ENCODE measurements at regions not wholly inside any gene's neighbourhood (a gene's known extent, or its start where the extent isn't known, plus 50 kb on each side); places are given as distances from the start of the nearest gene placed in this dataset.
"Not testable (repeated sequence)": the region's sequence is repeated elsewhere in the genome, so short reads cannot be mapped to it uniquely, and the experiment has no call there.

GRCh38 chr18:64747803-64748202 lies 598.9 kb upstream of the LINC00305 start:
- no peak overlapping the region for H3K27ac Mint-ChIP-seq
- H3K9me3 ChIP-seq (ENCODE audit: control insufficient read depth in 2 of 2, low read length in 2 of 2) = peaks cover 0 to 3% of the 10 kb centered on the region in 2 experiments
- peaks cover 4 to 13% (median 7%) of the 10 kb centered on the region in 7 donors for H3K9me3 Mint-ChIP-seq
- no peak overlapping the region for H3K27ac ChIP-seq (ENCODE audit: insufficient read depth, low read length, poor library complexity, severe bottlenecking)
- H3K36me3 ChIP-seq (ENCODE audit: control insufficient read depth, insufficient read depth, low read length) = no peaks in the 10 kb centered on the region
- H3K4me1 Mint-ChIP-seq = no peaks in the 10 kb centered on the region
- H3K36me3 Mint-ChIP-seq = no peaks in the 10 kb centered on the region
- DNase-seq (no peak), ATAC-seq (ENCODE audit: low read depth in 2 of 2) (no peak)
- H3K4me3 ChIP-seq (ENCODE audit: low read depth, low read length) = no peak overlapping the region
- no peaks in the 10 kb centered on the region for H3K27me3 ChIP-seq (ENCODE audit: control insufficient read depth, insufficient read depth, low read length)
- H3K4me3 Mint-ChIP-seq = no peak overlapping the region
- no peaks in the 10 kb centered on the region for H3K27me3 Mint-ChIP-seq
- H3K4me1 ChIP-seq (ENCODE audit: control insufficient read depth, insufficient read depth, low read length, poor library complexity, severe bottlenecking) = no peaks in the 10 kb centered on the region

GRCh38 chr18:64742898-64743297 lies 594.0 kb upstream of the LINC00305 start:
- no peak overlapping the region for H3K27ac Mint-ChIP-seq
- H3K36me3 ChIP-seq (ENCODE audit: control insufficient read depth, insufficient read depth, low read length) = no peaks in the 10 kb centered on the region
- H3K4me3 ChIP-seq (ENCODE audit: low read depth, low read length) = no peak overlapping the region
- DNase-seq = no peak
- H3K9me3 Mint-ChIP-seq = peaks cover 0 to 5% (median 0%) of the 10 kb centered on the region in 7 donors
- no peaks in the 10 kb centered on the region for H3K27me3 Mint-ChIP-seq
- H3K36me3 Mint-ChIP-seq = no peaks in the 10 kb centered on the region
- no peaks in the 10 kb centered on the region for H3K4me1 Mint-ChIP-seq
- H3K4me3 Mint-ChIP-seq = no peak overlapping the region
- H3K4me1 ChIP-seq (ENCODE audit: control insufficient read depth, insufficient read depth, low read length, poor library complexity, severe bottlenecking) = no peaks in the 10 kb centered on the region
- no peaks in the 10 kb centered on the region for H3K27me3 ChIP-seq (ENCODE audit: control insufficient read depth, insufficient read depth, low read length)
- no peak overlapping the region for H3K27ac ChIP-seq (ENCODE audit: insufficient read depth, low read length, poor library complexity, severe bottlenecking)
- H3K9me3 ChIP-seq (ENCODE audit: control insufficient read depth in 2 of 2, low read length in 2 of 2) = peaks cover 0 to 3% of the 10 kb centered on the region in 2 experiments
- ATAC-seq (ENCODE audit: low read depth in 2 of 2) = no peak

- H3K27ac Mint-ChIP-seq = no peak overlapping the region
- Histone ChIP-seq H3K9me3 (ENCODE audit: control insufficient read depth in 2 of 2, low read length in 2 of 2) (peaks cover 0 to 8% of the 10 kb centered on the region in 2 experiments), H3K27ac (ENCODE audit: insufficient read depth, low read length, poor library complexity, severe bottlenecking) (no peak overlapping the region), H3K4me3 (ENCODE audit: low read depth, low read length) (no peak overlapping the region), H3K27me3 (ENCODE audit: control insufficient read depth, insufficient read depth, low read length) (no peaks in the 10 kb centered on the region), H3K4me1 (ENCODE audit: control insufficient read depth, insufficient read depth, low read length, poor library complexity, severe bottlenecking) (no peaks in the 10 kb centered on the region), H3K36me3 (ENCODE audit: control insufficient read depth, insufficient read depth, low read length) (no peaks in the 10 kb centered on the region)
- no peak for ATAC-seq (ENCODE audit: low read depth in 2 of 2)
- no peaks in the 10 kb centered on the region for H3K36me3 Mint-ChIP-seq
- H3K27me3 Mint-ChIP-seq = no peaks in the 10 kb centered on the region
- peaks cover 0 to 19% (median 0%) of the 10 kb centered on the region in 7 donors for H3K9me3 Mint-ChIP-seq
- DNase-seq = no peak
- no peak overlapping the region for H3K4me3 Mint-ChIP-seq
- H3K4me1 Mint-ChIP-seq = no peaks in the 10 kb centered on the region
Measured at GRCh38 chr18:64734063-64734462, 585.2 kb upstream of the LINC00305 start.

- not testable (repeated sequence) for H3K27ac ChIP-seq (ENCODE audit: insufficient read depth, low read length, poor library complexity, severe bottlenecking); H3K27me3 ChIP-seq (ENCODE audit: control insufficient read depth, insufficient read depth, low read length); H3K4me3 ChIP-seq (ENCODE audit: low read depth, low read length); H3K4me3 Mint-ChIP-seq; H3K27me3 Mint-ChIP-seq; H3K36me3 Mint-ChIP-seq; H3K9me3 ChIP-seq (ENCODE audit: control insufficient read depth in 2 of 2, low read length in 2 of 2); H3K4me1 Mint-ChIP-seq; DNase-seq; H3K4me1 ChIP-seq (ENCODE audit: control insufficient read depth, insufficient read depth, low read length, poor library complexity, severe bottlenecking); ATAC-seq (ENCODE audit: low read depth in 2 of 2); H3K36me3 ChIP-seq (ENCODE audit: control insufficient read depth, insufficient read depth, low read length); H3K27ac Mint-ChIP-seq
- peaks cover 0 to 20% (median 3%) of the 10 kb centered on the region in 7 donors for H3K9me3 Mint-ChIP-seq
Measured at GRCh38 chr18:64725657-64726056, 576.8 kb upstream of the LINC00305 start.

GRCh38 chr18:64720781-64721464 lies 572.0 kb upstream of the LINC00305 start:
- Mint-ChIP-seq H3K9me3 (peaks cover 0 to 14% (median 0%) of the 10 kb centered on the region in 7 donors), H3K27me3 (no peaks in the 10 kb centered on the region), H3K4me1 (no peaks in the 10 kb centered on the region), H3K4me3 (no peak overlapping the region), H3K36me3 (no peaks in the 10 kb centered on the region), H3K27ac (no peak overlapping the region)
- Histone ChIP-seq H3K27ac (ENCODE audit: insufficient read depth, low read length, poor library complexity, severe bottlenecking) (no peak overlapping the region), H3K9me3 (ENCODE audit: control insufficient read depth in 2 of 2, low read length in 2 of 2) (no peaks in the 10 kb centered on the region), H3K4me1 (ENCODE audit: control insufficient read depth, insufficient read depth, low read length, poor library complexity, severe bottlenecking) (no peaks in the 10 kb centered on the region), H3K36me3 (ENCODE audit: control insufficient read depth, insufficient read depth, low read length) (no peaks in the 10 kb centered on the region), H3K27me3 (ENCODE audit: control insufficient read depth, insufficient read depth, low read length) (no peaks in the 10 kb centered on the region), H3K4me3 (ENCODE audit: low read depth, low read length) (no peak overlapping the region)
- no peak for DNase-seq
- ATAC-seq (ENCODE audit: low read depth in 2 of 2) = no peak

GRCh38 chr18:64718808-64719207 lies 569.9 kb upstream of the LINC00305 start:
- Histone ChIP-seq H3K27me3 (ENCODE audit: control insufficient read depth, insufficient read depth, low read length) (no peaks in the 10 kb centered on the region), H3K27ac (ENCODE audit: insufficient read depth, low read length, poor library complexity, severe bottlenecking) (no peak overlapping the region), H3K4me1 (ENCODE audit: control insufficient read depth, insufficient read depth, low read length, poor library complexity, severe bottlenecking) (no peaks in the 10 kb centered on the region), H3K4me3 (ENCODE audit: low read depth, low read length) (no peak overlapping the region), H3K9me3 (ENCODE audit: control insufficient read depth in 2 of 2, low read length in 2 of 2) (no peaks in the 10 kb centered on the region), H3K36me3 (ENCODE audit: control insufficient read depth, insufficient read depth, low read length) (no peaks in the 10 kb centered on the region)
- H3K27me3 Mint-ChIP-seq = no peaks in the 10 kb centered on the region
- H3K36me3 Mint-ChIP-seq = no peaks in the 10 kb centered on the region
- H3K9me3 Mint-ChIP-seq = peaks cover 0 to 10% (median under 1%) of the 10 kb centered on the region in 7 donors
- H3K27ac Mint-ChIP-seq = no peak overlapping the region
- H3K4me1 Mint-ChIP-seq = no peaks in the 10 kb centered on the region
- no peak for ATAC-seq (ENCODE audit: low read depth in 2 of 2)
- no peak overlapping the region for H3K4me3 Mint-ChIP-seq
- no peak for DNase-seq

GRCh38 chr18:64717026-64717425 lies 568.1 kb upstream of the LINC00305 start:
- Histone ChIP-seq H3K27me3 (ENCODE audit: control insufficient read depth, insufficient read depth, low read length) (no peaks in the 10 kb centered on the region), H3K4me1 (ENCODE audit: control insufficient read depth, insufficient read depth, low read length, poor library complexity, severe bottlenecking) (no peaks in the 10 kb centered on the region), H3K4me3 (ENCODE audit: low read depth, low read length) (no peak overlapping the region), H3K27ac (ENCODE audit: insufficient read depth, low read length, poor library complexity, severe bottlenecking) (no peak overlapping the region), H3K36me3 (ENCODE audit: control insufficient read depth, insufficient read depth, low read length) (no peaks in the 10 kb centered on the region), H3K9me3 (ENCODE audit: control insufficient read depth in 2 of 2, low read length in 2 of 2) (no peaks in the 10 kb centered on the region)
- H3K36me3 Mint-ChIP-seq = no peaks in the 10 kb centered on the region
- no peaks in the 10 kb centered on the region for H3K4me1 Mint-ChIP-seq
- no peak overlapping the region for H3K27ac Mint-ChIP-seq
- DNase-seq (no peak), ATAC-seq (ENCODE audit: low read depth in 2 of 2) (no peak)
- no peaks in the 10 kb centered on the region for H3K27me3 Mint-ChIP-seq
- peaks cover 0 to 9% (median 3%) of the 10 kb centered on the region in 7 donors for H3K9me3 Mint-ChIP-seq
- no peak overlapping the region for H3K4me3 Mint-ChIP-seq

- Histone ChIP-seq H3K27ac (ENCODE audit: insufficient read depth, low read length, poor library complexity, severe bottlenecking) (no peak overlapping the region), H3K36me3 (ENCODE audit: control insufficient read depth, insufficient read depth, low read length) (no peaks in the 10 kb centered on the region), H3K4me3 (ENCODE audit: low read depth, low read length) (no peak overlapping the region), H3K4me1 (ENCODE audit: control insufficient read depth, insufficient read depth, low read length, poor library complexity, severe bottlenecking) (no peaks in the 10 kb centered on the region), H3K9me3 (ENCODE audit: control insufficient read depth in 2 of 2, low read length in 2 of 2) (no peaks in the 10 kb centered on the region), H3K27me3 (ENCODE audit: control insufficient read depth, insufficient read depth, low read length) (no peaks in the 10 kb centered on the region)
- Mint-ChIP-seq H3K9me3 (peaks cover 0 to 9% (median 0%) of the 10 kb centered on the region in 7 donors), H3K4me3 (no peak overlapping the region), H3K27me3 (no peaks in the 10 kb centered on the region), H3K4me1 (no peaks in the 10 kb centered on the region), H3K27ac (no peak overlapping the region), H3K36me3 (no peaks in the 10 kb centered on the region)
- no peak for DNase-seq
- no peak for ATAC-seq (ENCODE audit: low read depth in 2 of 2)
Measured at GRCh38 chr18:64714086-64714485, 565.2 kb upstream of the LINC00305 start.

Measured in CD4-positive, CD25-positive, alpha-beta regulatory T cell (primary cell).